ENCODE measurements at regions not wholly inside any gene's neighbourhood (a gene's known extent, or its start where the extent isn't known, plus 50 kb on each side); places are given as distances from the start of the nearest gene placed in this dataset.
"Not testable (repeated sequence)": the region's sequence is repeated elsewhere in the genome, so short reads cannot be mapped to it uniquely, and the experiment has no call there.

GRCh38 chr6:86609549-86610388 is 327.6 kb upstream of the HTR1E start:
- DNase-seq (ENCODE audit: low read depth in 3 of 3), result no peak

- DNase-seq (ENCODE audit: low read depth in 3 of 3), result not testable (repeated sequence)
Observed at GRCh38 chr6:86603364-86603763, 334.0 kb upstream of the HTR1E start.

- not testable (repeated sequence) for DNase-seq (ENCODE audit: low read depth in 3 of 3)
Observed at GRCh38 chr6:86602093-86602492, 335.2 kb upstream of the HTR1E start.

GRCh38 chr6:86598969-86599368 is 338.4 kb upstream of the HTR1E start:
- not testable (repeated sequence) for DNase-seq (ENCODE audit: low read depth in 3 of 3)

GRCh38 chr6:86595641-86596040 is 341.7 kb upstream of the HTR1E start:
- DNase-seq (ENCODE audit: low read depth in 3 of 3), result no peak

GRCh38 chr6:86586195-86586594 is 351.1 kb upstream of the HTR1E start:
- no peak for DNase-seq (ENCODE audit: low read depth in 3 of 3)

GRCh38 chr6:86581833-86582232 is 355.5 kb upstream of the HTR1E start:
- no peak for DNase-seq (ENCODE audit: low read depth in 3 of 3)

GRCh38 chr6:86563197-86563596 is 374.1 kb upstream of the HTR1E start:
- DNase-seq (ENCODE audit: low read depth in 3 of 3), result no peak

GRCh38 chr6:86558318-86558717 is 379.0 kb upstream of the HTR1E start:
- DNase-seq (ENCODE audit: low read depth in 3 of 3), result no peak

GRCh38 chr6:86537292-86537861 is 400.0 kb upstream of the HTR1E start:
- DNase-seq (ENCODE audit: low read depth in 3 of 3), result no peak

GRCh38 chr6:86536121-86536520 is 401.2 kb upstream of the HTR1E start:
- no peak for DNase-seq (ENCODE audit: low read depth in 3 of 3)

GRCh38 chr6:86535100-86535499 is 402.2 kb upstream of the HTR1E start:
- DNase-seq (ENCODE audit: low read depth in 3 of 3), result no peak

- DNase-seq (ENCODE audit: low read depth in 3 of 3), result no peak
Observed at GRCh38 chr6:86529635-86530034, 407.7 kb upstream of the HTR1E start.

- DNase-seq (ENCODE audit: low read depth in 3 of 3), result no peak
Observed at GRCh38 chr6:86526238-86526637, 411.1 kb upstream of the HTR1E start.

GRCh38 chr6:86516087-86516486 is 421.2 kb upstream of the HTR1E start:
- no peak for DNase-seq (ENCODE audit: low read depth in 3 of 3)

GRCh38 chr6:86511962-86512361 is 425.4 kb upstream of the HTR1E start:
- DNase-seq (ENCODE audit: low read depth in 3 of 3), result no peak

GRCh38 chr6:86508230-86508629 is 429.1 kb upstream of the HTR1E start:
- no peak for DNase-seq (ENCODE audit: low read depth in 3 of 3)

GRCh38 chr6:86502497-86502896 is 434.8 kb upstream of the HTR1E start:
- DNase-seq (ENCODE audit: low read depth in 3 of 3), result no peak

GRCh38 chr6:86500035-86500434 is 437.3 kb upstream of the HTR1E start:
- no peak for DNase-seq (ENCODE audit: low read depth in 3 of 3)

GRCh38 chr6:86489042-86489441 is 448.3 kb upstream of the HTR1E start:
- DNase-seq (ENCODE audit: low read depth in 3 of 3), result not testable (repeated sequence)

GRCh38 chr6:86487660-86488221 is 449.6 kb upstream of the HTR1E start:
- no peak for DNase-seq (ENCODE audit: low read depth in 3 of 3)

- DNase-seq (ENCODE audit: low read depth in 3 of 3), result not testable (repeated sequence)
Observed at GRCh38 chr6:86478316-86478715, 459.0 kb upstream of the HTR1E start.

- DNase-seq (ENCODE audit: low read depth in 3 of 3), result no peak
Observed at GRCh38 chr6:86477500-86478148, 459.7 kb upstream of the HTR1E start.

Measured in stimulated activated CD4-positive, alpha-beta T cell treated with anti-CD3 and anti-CD28 coated beads, TNF-alpha, amount 100 ng/mL, for 24 hours (primary cell).